ENCODE measurements at regions not wholly inside any gene's neighbourhood (a gene's known extent, or its start where the extent isn't known, plus 50 kb on each side); places are given as distances from the start of the nearest gene placed in this dataset.
"Not testable (repeated sequence)": the region's sequence is repeated elsewhere in the genome, so short reads cannot be mapped to it uniquely, and the experiment has no call there.

DNA sequence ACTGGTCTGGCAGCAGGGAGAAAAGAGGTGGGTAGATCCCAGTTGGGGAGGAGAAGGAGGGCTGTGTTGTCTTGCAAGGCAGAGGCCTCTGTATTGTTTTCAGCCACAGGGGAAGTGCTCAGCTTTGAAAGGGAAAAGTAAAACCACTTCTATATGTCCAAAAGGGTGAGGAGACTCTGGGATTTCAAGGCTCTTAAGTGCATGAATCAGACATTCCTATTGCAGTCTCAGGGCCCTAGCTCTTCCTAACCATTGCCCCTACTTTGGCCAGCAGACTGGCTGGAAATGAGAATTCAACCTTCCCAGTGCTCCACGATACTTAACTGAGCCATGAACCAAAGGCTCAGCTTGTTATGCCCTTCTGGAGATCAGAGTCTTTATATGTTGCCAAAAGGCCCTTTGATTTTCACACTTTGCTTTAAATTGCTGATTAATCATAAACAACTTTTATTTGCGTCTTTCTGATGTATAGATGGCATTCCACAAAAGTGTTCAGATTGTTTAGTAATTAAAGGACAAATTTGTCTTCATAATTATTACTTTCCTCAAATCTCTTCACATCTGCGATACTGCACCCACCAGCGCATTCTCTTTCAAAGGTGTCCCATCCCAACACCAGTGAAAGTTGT lies 313.8 kb upstream of the MMADHC start:
- no peak for DNase-seq

GRCh38 chr2:149899390-149899789 lies 311.8 kb upstream of the MMADHC start:
- DNase-seq: peak in 1 of 2 experiments; percentile 43

DNA sequence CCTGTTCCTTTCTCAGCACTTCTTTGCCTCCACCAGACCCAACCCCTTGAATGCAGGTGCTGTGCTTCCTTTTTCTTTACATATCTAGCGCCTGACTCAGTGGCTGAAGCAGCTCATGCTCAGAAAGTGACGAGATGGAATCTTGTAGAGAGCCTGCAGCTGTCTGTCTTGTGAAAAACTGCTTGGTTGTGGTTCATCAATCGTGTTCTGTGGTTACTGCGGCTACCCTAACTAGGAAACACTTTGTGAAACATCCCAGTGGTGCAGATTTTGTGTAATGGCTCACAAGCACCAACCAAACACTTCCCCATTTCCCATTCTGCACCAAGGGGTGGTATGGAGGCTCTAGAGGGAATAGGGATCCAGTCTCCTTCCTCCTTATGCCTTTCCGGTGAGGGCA lies 307.2 kb upstream of the MMADHC start:
- DNase-seq: no peak

- no peak for DNase-seq
These were observed 306.7 kb upstream of the MMADHC start for GRCh38 chr2:149894226-149894625.

DNA sequence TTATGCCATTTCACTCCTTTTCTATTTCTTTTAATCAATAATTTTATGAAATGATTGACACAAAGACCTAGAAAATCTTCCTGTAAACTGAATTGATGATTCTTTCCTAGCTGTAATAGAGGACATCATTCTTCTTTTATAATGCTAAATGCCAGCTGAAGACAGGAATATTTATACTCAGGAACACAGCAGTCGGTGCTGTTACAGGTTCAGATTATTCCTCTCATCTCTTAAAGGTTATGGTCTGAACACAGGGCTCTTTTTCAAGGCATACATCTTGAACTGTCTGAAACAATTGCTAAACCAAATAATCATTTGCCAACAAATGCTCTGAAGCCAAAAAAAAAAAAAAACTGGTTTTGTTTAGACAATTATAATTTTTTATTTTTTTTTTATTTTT lies 305.0 kb upstream of the MMADHC start:
- DNase-seq: no peak

DNA sequence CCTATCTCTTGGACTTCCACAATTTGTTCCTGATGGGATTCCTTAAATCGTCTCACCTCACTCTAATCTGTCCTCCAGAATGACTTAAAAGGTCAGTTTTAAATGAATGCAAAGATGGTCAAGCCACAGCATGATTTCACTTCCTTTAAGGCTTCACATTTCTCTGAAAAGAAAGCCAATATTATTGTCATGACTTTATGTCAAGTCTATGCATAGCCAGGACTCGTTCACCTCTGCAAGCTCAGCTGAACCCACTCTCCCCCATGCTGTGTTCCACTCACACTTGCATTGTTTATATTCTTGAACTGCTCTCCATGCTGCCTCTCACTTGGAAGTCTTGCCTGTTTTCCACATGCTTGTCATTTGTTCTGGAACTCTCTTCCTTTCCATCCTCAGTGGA lies 298.4 kb upstream of the MMADHC start:
- DNase-seq: no peak

- DNase-seq: peak; percentile 4 to 28
These were observed 297.9 kb upstream of the MMADHC start for GRCh38 chr2:149885468-149885867.

DNA sequence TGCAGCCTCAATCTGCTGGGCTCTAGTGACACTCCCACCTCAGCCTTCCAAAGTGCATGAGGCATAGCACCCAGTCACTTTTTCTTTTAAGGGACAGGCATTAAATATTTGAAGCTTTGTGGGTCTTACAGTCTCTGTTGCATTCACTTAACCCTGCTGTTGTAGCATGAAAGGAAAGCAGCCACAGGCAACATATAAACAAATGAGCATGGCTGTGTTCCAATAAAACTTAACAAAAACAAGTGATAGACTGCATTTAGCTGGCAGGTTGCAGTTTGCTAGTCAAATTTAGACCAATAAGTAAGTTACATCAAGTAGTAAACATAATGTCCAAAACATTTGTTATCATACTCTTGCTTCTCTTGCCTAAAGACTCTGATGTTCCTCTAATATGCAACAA lies 297.3 kb upstream of the MMADHC start:
- no peak for DNase-seq

GRCh38 chr2:149877913-149878312 lies 290.3 kb upstream of the MMADHC start:
- DNase-seq: no peak

DNA sequence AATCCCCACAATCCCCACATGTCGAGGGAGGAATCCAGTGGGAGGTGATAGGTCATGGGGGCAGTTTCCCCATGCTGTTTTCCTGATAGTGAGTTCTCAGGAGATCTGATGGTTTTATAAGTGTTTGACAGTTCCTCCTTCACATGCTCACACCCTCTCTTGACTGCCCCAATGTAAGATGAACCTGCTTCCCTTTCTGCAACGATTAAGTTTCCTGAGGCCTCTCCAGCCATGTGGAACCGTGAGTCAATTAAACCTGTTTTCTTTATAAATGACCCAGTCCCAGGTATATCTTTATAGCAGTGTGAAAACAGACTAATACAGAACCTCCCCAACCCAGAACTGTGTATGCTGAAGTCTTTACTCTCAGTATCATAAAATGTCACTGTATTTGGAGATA lies 289.5 kb upstream of the MMADHC start:
- no peak for DNase-seq

DNA sequence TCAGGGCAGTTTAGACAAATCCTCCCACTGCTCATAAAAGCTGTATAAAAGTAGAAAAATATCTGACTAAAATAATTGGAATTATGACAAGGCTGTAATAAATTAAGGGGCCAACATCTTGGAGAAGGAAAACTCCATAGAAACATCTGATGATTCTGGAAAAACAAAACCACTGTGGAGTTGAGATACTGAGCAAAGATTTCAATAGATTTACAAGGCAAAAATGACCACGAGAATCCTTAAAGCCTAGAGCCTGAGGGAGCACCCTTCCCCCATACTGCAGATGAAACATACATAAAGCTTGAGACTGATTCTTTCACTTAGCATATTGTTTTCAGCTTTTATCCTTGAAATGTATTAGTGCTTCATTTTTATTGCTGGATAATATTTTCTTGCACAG lies 286.4 kb upstream of the MMADHC start:
- DNase-seq: no peak

- peak; percentile 32 to 48 for DNase-seq
These were observed 285.1 kb upstream of the MMADHC start for GRCh38 chr2:149872638-149873150.

GRCh38 chr2:149872041-149872440 lies 284.5 kb upstream of the MMADHC start:
- DNase-seq: no peak

- DNase-seq: no peak
These were observed 283.7 kb upstream of the MMADHC start for GRCh38 chr2:149871091-149871885.

DNA sequence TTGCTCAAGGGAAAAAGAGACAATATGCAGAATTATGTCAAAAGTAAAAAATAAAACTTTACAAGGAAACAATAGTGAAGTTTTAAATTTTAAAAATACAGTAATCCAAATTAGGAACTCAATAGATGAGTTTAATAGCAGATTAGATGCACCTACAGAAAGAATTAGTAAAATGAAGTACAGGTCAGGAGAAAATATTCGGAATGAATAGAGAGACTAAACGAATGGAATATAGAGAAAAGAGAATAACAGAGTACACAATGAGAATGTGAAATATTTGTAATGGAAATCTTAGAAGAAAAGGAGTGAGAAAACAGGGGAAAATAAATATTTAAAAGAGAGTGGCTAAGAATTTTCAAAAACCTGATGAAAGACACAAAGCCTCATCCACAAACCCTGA lies 275.7 kb upstream of the MMADHC start:
- no peak for DNase-seq

GRCh38 chr2:149861034-149861433 lies 273.5 kb upstream of the MMADHC start:
- DNase-seq: no peak

- no peak for DNase-seq
These were observed 272.8 kb upstream of the MMADHC start for GRCh38 chr2:149860276-149860921.

DNA sequence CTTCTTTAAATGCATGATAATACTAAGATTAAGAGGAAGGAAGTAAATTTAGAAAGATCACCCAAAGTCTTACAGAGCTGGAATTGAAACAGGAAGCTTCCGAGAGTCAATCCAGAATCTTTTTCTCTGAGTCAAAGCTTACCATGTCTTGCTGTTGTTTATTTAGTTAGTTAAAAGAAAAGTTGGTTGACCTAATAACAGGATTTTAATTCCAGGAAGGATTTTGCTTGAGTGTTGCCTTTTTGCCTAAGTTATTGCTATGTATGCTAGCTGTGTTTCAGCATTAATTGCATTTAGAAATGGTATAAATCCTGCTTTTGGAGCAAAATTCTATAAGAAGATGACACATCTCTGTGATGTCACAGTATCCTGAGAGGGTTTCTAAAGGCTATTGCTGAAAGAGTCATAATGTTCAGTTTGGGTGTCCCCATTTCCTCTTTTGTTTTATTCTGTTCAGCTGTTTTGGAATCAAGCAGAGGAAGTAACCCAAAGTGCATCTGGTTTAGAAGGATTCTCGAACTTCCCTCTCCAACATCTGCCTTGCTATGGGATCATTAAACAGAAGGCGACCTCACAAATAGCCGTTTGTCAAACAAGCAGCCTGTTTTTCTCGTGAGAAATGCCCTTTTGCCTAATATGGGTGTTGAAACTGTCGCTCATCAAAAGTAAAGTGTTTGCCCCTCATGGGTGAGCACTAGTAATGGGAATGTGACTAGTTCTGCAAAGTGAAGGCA lies 271.5 kb upstream of the MMADHC start:
- no peak for DNase-seq

DNA sequence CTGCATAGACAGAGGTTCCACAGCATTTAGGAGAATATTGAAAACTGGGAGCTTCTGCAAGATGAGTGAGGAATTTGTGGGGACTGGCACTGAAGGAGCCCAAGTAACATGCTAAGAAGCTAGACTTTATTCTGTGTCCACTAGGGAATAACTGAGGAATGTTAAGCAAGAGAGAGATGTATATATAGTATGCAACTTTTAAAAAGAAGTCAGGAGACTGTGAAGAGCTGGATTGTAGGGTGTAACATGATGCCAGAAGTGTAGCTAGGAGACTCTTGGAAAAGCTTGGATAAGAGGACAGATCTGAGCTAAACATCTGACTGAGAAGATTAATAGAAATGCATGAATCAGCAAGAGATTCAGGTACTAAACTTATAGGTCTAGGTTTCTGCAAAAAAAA lies 270.6 kb upstream of the MMADHC start:
- DNase-seq: peak in 1 of 2 experiments; percentile 13

DNA sequence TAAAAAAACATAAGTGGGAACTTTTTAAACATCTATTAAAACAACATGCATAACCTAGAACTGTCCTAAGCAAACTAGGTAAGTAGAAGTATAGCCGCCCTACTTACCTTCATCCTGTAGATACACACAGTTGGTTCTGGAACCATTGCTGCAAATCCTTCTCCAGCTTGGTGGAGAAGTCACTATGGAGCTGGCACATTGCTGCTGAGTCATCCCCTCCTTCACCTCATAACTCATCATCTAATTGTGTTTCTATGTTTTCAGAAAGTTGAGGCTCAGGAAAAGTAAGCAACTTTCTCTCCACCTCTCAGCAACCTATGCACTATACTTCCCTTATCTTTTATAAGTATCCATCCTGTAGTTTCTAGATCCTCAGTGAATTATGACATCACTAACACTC lies 269.8 kb upstream of the MMADHC start:
- DNase-seq: no peak

GRCh38 chr2:149855859-149856258 lies 268.3 kb upstream of the MMADHC start:
- DNase-seq: not testable (repeated sequence)

DNA sequence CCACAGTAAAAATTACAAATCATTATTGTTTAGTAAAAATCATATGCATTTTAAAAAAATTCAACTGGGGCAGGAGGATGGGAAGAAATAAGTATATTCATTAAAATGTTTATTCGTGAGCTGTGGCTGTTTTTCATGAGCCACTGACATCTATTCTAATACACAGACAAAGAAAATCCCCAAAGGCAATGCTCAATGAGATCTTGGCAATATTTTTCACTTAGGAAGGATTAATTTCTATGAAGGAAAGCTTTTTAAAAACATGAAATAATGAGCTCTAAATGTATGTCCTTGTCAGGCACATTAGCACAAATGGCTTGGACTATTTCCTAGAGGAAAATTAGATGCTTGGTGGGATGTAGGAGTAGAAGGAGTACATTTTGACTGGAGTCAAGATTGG lies 262.0 kb upstream of the MMADHC start:
- DNase-seq: no peak

DNA sequence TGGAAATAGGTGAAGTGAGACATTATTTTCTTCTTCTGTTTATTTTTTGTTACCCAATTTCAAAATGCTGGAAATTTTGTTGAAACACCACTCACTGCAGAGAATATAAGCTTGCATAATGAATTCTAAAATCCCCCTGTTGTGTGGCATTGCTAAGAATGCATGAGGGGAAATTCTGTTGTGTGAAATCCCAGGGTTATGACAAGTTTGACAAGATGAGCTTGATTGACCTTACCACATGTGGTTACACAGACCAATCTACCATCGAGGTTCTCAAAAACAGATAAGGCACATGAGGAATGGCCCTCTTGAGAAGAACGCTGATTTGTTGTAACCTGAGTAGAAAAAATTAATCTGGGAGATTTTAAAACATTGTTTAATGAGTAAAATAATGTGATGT lies 261.6 kb upstream of the MMADHC start:
- no peak for DNase-seq
